HCT116 (cell line): ENCODE measurements at regions not wholly inside any gene's neighbourhood (a gene's known extent, or its start where the extent isn't known, plus 50 kb on each side); places are given as distances from the start of the nearest gene placed in this dataset.

ENCODE experiments used
- ATAC-seq: fragments of 200-7000 bp; cut with Tn5 transposase; 2 replicates; pipeline ENCODE4 v1.9.1; 2020; ENCODE audit warnings: mild to moderate bottlenecking, moderate library complexity
- BruUV-seq: library from RNA; stranded (reverse); fragments of 400-500 nt; replicated peaks from 2 replicates; lab custom pipeline; 2021; lab: Mats Ljungman, UMichigan
- CTCF ChIA-PET: fragments of 300-600 bp; sonication (Branson Sonifier 250); formaldehyde crosslinking; loops from one replicate; lab custom pipeline; 2021; ENCODE audit warnings: antibody characterized with exemption; lab: Charles Lee
- POLR2A ChIA-PET: fragments of 300-600, 350-600 bp; sonication (Branson Sonifier 250); formaldehyde crosslinking; loops from one replicate; lab custom pipeline; 2021; ENCODE audit warnings: antibody characterized with exemption; lab: Charles Lee
- RAD21 ChIA-PET, 2 experiments: fragments of 300-600 bp; sonication (Branson Sonifier 250); formaldehyde crosslinking; loops; one replicate each; lab custom pipeline; 2023; ENCODE audit warnings: low total read pairs in 2 of 2; ENCODE audit not compliant: uncharacterized antibody in 2 of 2, unreplicated experiment in 2 of 2, low non-redundant PET in 1 of 2; lab: Charles Lee
- DNase-seq: peaks from one replicate; pipeline ENCODE4 v3.0.0-alpha.2; 2010; ENCODE audit warnings: low read depth, low spot score
- H2AFZ ChIP-seq: fragments of 200-600 bp; shearing (Covaris generic), sonication (generic); 2 replicates; pipeline ENCODE4 v1.6.1; 2017; ENCODE audit warnings: low read depth, mixed run types, mixed read lengths, antibody characterized with exemption, low read length; ENCODE audit not compliant: poor library complexity, severe bottlenecking
- H3K27ac ChIP-seq: 2 replicates; pipeline ENCODE4 v1.5.1; 2012; ENCODE audit warnings: low read depth, low read length
- H3K27me3 ChIP-seq: fragments of 200-600 bp; sonication (generic); 2 replicates; pipeline ENCODE4 v1.6.1; 2016; ENCODE audit warnings: mixed run types, low read length, mixed read lengths; ENCODE audit not compliant: insufficient read depth
- H3K36me3 ChIP-seq, 2 experiments: fragments of 200-500 bp in 1 of 2; fragments of 200-600 bp in 1 of 2; sonication (Bioruptor generic) in 1 of 2; sonication (generic) in 1 of 2; 2 replicates each; pipeline versions ENCODE4 v1.5.1 to v1.6.1; 2014 to 2016; ENCODE audit warnings: low read length in 2 of 2, inconsistent platforms in 1 of 2, mixed read lengths in 1 of 2, mixed run types in 1 of 2; ENCODE audit not compliant: insufficient read depth in 2 of 2, control insufficient read depth in 1 of 2
- H3K4me1 ChIP-seq, 2 experiments: fragments of 200-600 bp in 1 of 2; sonication (generic) in 1 of 2; 2 replicates each; pipeline versions ENCODE4 v1.5.1 to v1.6.1; 2012 to 2017; ENCODE audit warnings: low read length in 2 of 2, inconsistent platforms in 1 of 2, mild to moderate bottlenecking in 1 of 2, mixed read lengths in 1 of 2, mixed run types in 1 of 2, moderate library complexity in 1 of 2; ENCODE audit not compliant: insufficient read depth in 2 of 2, control insufficient read depth in 1 of 2
- H3K4me2 ChIP-seq: fragments of 200-600 bp; sonication (generic); 2 replicates; pipeline ENCODE4 v1.6.1; 2017; ENCODE audit warnings: mixed run types, low read length, mixed read lengths
- H3K4me3 ChIP-seq, 2 experiments: fragments of 200-600 bp in 1 of 2; sonication (generic) in 1 of 2; replicated peaks in 1 of 2; 2 replicates each; pipeline ENCODE4 v1.5.1; 2011 to 2016; ENCODE audit warnings: low read length in 2 of 2, control low read depth in 1 of 2, low read depth in 1 of 2, mild to moderate bottlenecking in 1 of 2, mixed read lengths in 1 of 2, mixed run types in 1 of 2
- H3K79me2 ChIP-seq: fragments of 200-600 bp; sonication (generic); 2 replicates; pipeline ENCODE4 v1.6.1; 2017; ENCODE audit warnings: mild to moderate bottlenecking, mixed run types, low read length, moderate library complexity, mixed read lengths; ENCODE audit not compliant: insufficient read depth
- H3K9ac ChIP-seq: fragments of 200-600 bp; sonication (generic); 2 replicates; pipeline ENCODE4 v1.6.1; 2016; ENCODE audit warnings: low read length, mixed read lengths
- H3K9me2 ChIP-seq: fragments of 200-600 bp; sonication (generic), shearing (Covaris generic); 2 replicates; pipeline ENCODE4 v1.6.1; 2017; ENCODE audit warnings: mixed run types, mild to moderate bottlenecking, moderate library complexity; ENCODE audit not compliant: insufficient read depth
- H3K9me3 ChIP-seq, 2 experiments: fragments of 200-500 bp in 1 of 2; fragments of 200-600 bp in 1 of 2; sonication (Bioruptor generic) in 1 of 2; sonication (generic) in 1 of 2; 2 replicates each; pipeline ENCODE4 v1.6.1; 2014 to 2017; ENCODE audit warnings: low read length in 2 of 2, mixed read lengths in 2 of 2, inconsistent platforms in 1 of 2, low read depth in 1 of 2, mild to moderate bottlenecking in 1 of 2, mixed run types in 1 of 2, moderate library complexity in 1 of 2; ENCODE audit not compliant: control insufficient read depth in 1 of 2, insufficient read depth in 1 of 2
- H4K20me1 ChIP-seq: fragments of 200-600 bp; sonication (generic), shearing (Covaris generic); 2 replicates; pipeline ENCODE4 v1.6.1; 2017; ENCODE audit warnings: mixed run types, mild to moderate bottlenecking, moderate library complexity; ENCODE audit not compliant: insufficient read depth
- CBX3 ChIP-seq: IDR thresholded peaks from 2 replicates; pipeline ENCODE4 v1.6.1; 2012; ENCODE audit warnings: low read depth
- CEBPB ChIP-seq: IDR thresholded peaks from 2 replicates; pipeline ENCODE4 v1.6.1; 2012; ENCODE audit warnings: low read depth
- EGR1 ChIP-seq: IDR thresholded peaks from 2 replicates; pipeline ENCODE4 v1.6.1; 2012; ENCODE audit warnings: low read depth
- EZH2phosphoT487 ChIP-seq: fragments of 200-600 bp; IDR thresholded peaks from 2 replicates; pipeline ENCODE4 v1.6.1; 2018; ENCODE audit warnings: antibody characterized with exemption, borderline replicate concordance
- FOSL1 ChIP-seq: IDR thresholded peaks from 2 replicates; pipeline ENCODE4 v1.6.1; 2012; ENCODE audit warnings: low read depth
- JUND ChIP-seq: IDR thresholded peaks from 2 replicates; pipeline ENCODE4 v1.6.1; 2012
- POLR2A ChIP-seq: IDR thresholded peaks from 2 replicates; pipeline ENCODE4 v1.7.0; 2011; ENCODE audit warnings: borderline replicate concordance; ENCODE audit not compliant: insufficient read depth, insufficient read length; ENCODE audit errors: extremely low read depth
- POLR2AphosphoS5 ChIP-seq: IDR thresholded peaks from 2 replicates; pipeline ENCODE4 v1.6.1; 2011; ENCODE audit warnings: mild to moderate bottlenecking, low read depth, low read length, moderate library complexity
- RAD21 ChIP-seq: IDR thresholded peaks from 2 replicates; pipeline ENCODE4 v1.6.1; 2012; ENCODE audit warnings: low read depth, mild to moderate bottlenecking
- SIN3A ChIP-seq: IDR thresholded peaks from 2 replicates; pipeline ENCODE4 v1.6.1; 2012; ENCODE audit warnings: low read depth
- SRF ChIP-seq: IDR thresholded peaks from 2 replicates; pipeline ENCODE4 v1.6.1; 2012; ENCODE audit warnings: low read depth
- TCF7L2 ChIP-seq: IDR thresholded peaks from 2 replicates; pipeline ENCODE4 v1.7.0; 2011; ENCODE audit warnings: borderline replicate concordance, inconsistent platforms; ENCODE audit not compliant: insufficient read depth, insufficient read length; ENCODE audit errors: extremely low read depth
- YY1 ChIP-seq: IDR thresholded peaks from 2 replicates; pipeline ENCODE4 v1.6.1; 2011; ENCODE audit warnings: low read length, low read depth, moderate library complexity, mild to moderate bottlenecking; ENCODE audit not compliant: insufficient replicate concordance; ENCODE audit errors: extremely low read depth
- ZFX ChIP-seq: fragments of 450-650 bp; IDR thresholded peaks from 2 replicates; pipeline ENCODE4 v1.6.1; 2017
- intact Hi-C: fragments of 100-400 bp; cut with micrococcal nuclease; formaldehyde crosslinking; loops from 2 replicates; pipeline ENCODE4 v1.10.0; 2022
- TF ChIP-seq, protein P1 (sequence below): IDR thresholded peaks from 2 replicates; pipeline ENCODE4 v1.6.1; 2011; ENCODE audit warnings: mild to moderate bottlenecking, low read length, moderate library complexity; ENCODE audit not compliant: insufficient replicate concordance; ENCODE audit errors: extremely low read depth
- TF ChIP-seq, protein P2 (sequence below): IDR thresholded peaks from 2 replicates; pipeline ENCODE4 v1.6.1; 2012
- TF ChIP-seq, protein P3 (sequence below): IDR thresholded peaks from 2 replicates; pipeline ENCODE4 v1.6.1; 2012; ENCODE audit warnings: low read depth

DNA sequence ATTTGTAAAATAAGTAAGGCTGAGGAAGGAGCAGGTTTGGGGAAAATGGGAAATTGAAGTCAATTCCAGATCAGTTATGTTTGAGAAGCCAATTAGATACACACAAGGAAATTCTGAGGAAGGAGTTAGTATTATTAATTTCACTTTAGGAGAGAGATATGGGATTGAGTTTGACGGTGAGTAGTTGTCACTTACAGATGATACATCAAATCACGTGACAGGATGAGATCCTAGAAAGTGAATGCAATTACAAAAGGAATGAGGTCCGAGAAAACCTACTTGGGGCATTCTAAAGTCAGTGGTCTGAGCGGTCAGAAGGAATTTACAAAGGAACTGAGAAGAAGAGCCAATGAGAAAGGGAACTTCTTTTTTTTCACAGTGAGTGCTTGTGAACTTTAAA lies 364.3 kb upstream of the TMEM229A start:
- H4K20me1 ChIP-seq, result no peaks in the 10 kb centered on the region
- no peaks in the 10 kb centered on the region for H3K36me3 ChIP-seq
- no peak overlapping the region for H3K4me2 ChIP-seq
- H3K79me2 ChIP-seq, result no peaks in the 10 kb centered on the region
- ChIA-PET CTCF (no interaction called here), POLR2A (no interaction called here)
- intact Hi-C loops, result no loop called here
- no peaks in the 10 kb centered on the region for H3K9me3 ChIP-seq
- H3K9me2 ChIP-seq, result no peaks in the 10 kb centered on the region
- no TSS peak for BruUV-seq
- no peak for ATAC-seq
- DNase-seq, result no peak
- no peak overlapping the region for H3K4me3 ChIP-seq
- H3K9ac ChIP-seq, result no peak overlapping the region
- no peaks in the 10 kb centered on the region for H3K27me3 ChIP-seq
- H2AFZ ChIP-seq, result no peak overlapping the region
- H3K4me1 ChIP-seq, result no peaks in the 10 kb centered on the region
- TF ChIP-seq FOSL1 (no peak), ZFX (no peak), SRF (no peak), TCF7L2 (no peak), CEBPB (no peak), EGR1 (no peak), RAD21 (no peak), EZH2phosphoT487 (no peak), POLR2A (no peak), YY1 (no peak), CBX3 (no peak), POLR2AphosphoS5 (no peak), JUND (no peak), SIN3A (no peak)
- TF ChIP-seq, protein P1, sequence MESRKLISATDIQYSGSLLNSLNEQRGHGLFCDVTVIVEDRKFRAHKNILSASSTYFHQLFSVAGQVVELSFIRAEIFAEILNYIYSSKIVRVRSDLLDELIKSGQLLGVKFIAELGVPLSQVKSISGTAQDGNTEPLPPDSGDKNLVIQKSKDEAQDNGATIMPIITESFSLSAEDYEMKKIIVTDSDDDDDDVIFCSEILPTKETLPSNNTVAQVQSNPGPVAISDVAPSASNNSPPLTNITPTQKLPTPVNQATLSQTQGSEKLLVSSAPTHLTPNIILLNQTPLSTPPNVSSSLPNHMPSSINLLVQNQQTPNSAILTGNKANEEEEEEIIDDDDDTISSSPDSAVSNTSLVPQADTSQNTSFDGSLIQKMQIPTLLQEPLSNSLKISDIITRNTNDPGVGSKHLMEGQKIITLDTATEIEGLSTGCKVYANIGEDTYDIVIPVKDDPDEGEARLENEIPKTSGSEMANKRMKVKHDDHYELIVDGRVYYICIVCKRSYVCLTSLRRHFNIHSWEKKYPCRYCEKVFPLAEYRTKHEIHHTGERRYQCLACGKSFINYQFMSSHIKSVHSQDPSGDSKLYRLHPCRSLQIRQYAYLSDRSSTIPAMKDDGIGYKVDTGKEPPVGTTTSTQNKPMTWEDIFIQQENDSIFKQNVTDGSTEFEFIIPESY, result no peak
- TF ChIP-seq, protein P2, sequence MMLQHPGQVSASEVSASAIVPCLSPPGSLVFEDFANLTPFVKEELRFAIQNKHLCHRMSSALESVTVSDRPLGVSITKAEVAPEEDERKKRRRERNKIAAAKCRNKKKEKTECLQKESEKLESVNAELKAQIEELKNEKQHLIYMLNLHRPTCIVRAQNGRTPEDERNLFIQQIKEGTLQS, result no peak
- TF ChIP-seq, protein P3, sequence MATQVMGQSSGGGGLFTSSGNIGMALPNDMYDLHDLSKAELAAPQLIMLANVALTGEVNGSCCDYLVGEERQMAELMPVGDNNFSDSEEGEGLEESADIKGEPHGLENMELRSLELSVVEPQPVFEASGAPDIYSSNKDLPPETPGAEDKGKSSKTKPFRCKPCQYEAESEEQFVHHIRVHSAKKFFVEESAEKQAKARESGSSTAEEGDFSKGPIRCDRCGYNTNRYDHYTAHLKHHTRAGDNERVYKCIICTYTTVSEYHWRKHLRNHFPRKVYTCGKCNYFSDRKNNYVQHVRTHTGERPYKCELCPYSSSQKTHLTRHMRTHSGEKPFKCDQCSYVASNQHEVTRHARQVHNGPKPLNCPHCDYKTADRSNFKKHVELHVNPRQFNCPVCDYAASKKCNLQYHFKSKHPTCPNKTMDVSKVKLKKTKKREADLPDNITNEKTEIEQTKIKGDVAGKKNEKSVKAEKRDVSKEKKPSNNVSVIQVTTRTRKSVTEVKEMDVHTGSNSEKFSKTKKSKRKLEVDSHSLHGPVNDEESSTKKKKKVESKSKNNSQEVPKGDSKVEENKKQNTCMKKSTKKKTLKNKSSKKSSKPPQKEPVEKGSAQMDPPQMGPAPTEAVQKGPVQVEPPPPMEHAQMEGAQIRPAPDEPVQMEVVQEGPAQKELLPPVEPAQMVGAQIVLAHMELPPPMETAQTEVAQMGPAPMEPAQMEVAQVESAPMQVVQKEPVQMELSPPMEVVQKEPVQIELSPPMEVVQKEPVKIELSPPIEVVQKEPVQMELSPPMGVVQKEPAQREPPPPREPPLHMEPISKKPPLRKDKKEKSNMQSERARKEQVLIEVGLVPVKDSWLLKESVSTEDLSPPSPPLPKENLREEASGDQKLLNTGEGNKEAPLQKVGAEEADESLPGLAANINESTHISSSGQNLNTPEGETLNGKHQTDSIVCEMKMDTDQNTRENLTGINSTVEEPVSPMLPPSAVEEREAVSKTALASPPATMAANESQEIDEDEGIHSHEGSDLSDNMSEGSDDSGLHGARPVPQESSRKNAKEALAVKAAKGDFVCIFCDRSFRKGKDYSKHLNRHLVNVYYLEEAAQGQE, result no peak
- TF ChIP-seq, all 23 proteins: peak for 0
- no peak overlapping the region for H3K27ac ChIP-seq
- RAD21 ChIA-PET, result no interaction called here
